B cell (primary cell): ENCODE measurements at regions not wholly inside any gene's neighbourhood (a gene's known extent, or its start where the extent isn't known, plus 50 kb on each side); places are given as distances from the start of the nearest gene placed in this dataset.

ENCODE experiments used
- ATAC-seq: fragments of 200-7000 bp; cut with Tn5 transposase; one replicate; pipeline ENCODE4 v1.10.0; 2021; ENCODE audit warnings: low read depth, mild to moderate bottlenecking, moderate number of reproducible peaks, moderate library complexity
- CTCF ChIA-PET: fragments of 350-600 bp; sonication (Branson Sonifier 250); formaldehyde crosslinking; loops from one replicate; lab custom pipeline; 2021; ENCODE audit warnings: antibody characterized with exemption, inconsistent platforms; lab: Charles Lee
- POLR2A ChIA-PET: fragments of 350-600 bp; sonication (Branson Sonifier 250); formaldehyde crosslinking; loops from one replicate; lab custom pipeline; 2021; ENCODE audit warnings: antibody characterized with exemption; lab: Charles Lee
- DNase-seq: peaks from one replicate; pipeline ENCODE4 v3.0.0; 2013
- H2AFZ ChIP-seq: 2 replicates; pipeline ENCODE4 v1.6.1; 2012; ENCODE audit warnings: mild to moderate bottlenecking, low read depth, low read length; ENCODE audit not compliant: insufficient read depth, poor library complexity, severe bottlenecking
- H3K27ac ChIP-seq, 2 donors: 1 replicate in 1 of 2; 2 replicates in 1 of 2; pipeline ENCODE4 v1.5.1; 2012 to 2013; ENCODE audit warnings: low read length in 2 of 2, mild to moderate bottlenecking in 2 of 2, moderate library complexity in 1 of 2
- H3K27me3 ChIP-seq, 4 experiments: fragments of 200-600 bp in 1 of 4; sonication (generic) in 1 of 4; replicated peaks in 1 of 4; 1 replicate in 2 of 4; 2 replicates in 2 of 4; pipeline versions ENCODE4 v1.6.1 to v1.7.0; 2013 to 2016; ENCODE audit warnings: low read length in 3 of 4, mild to moderate bottlenecking in 2 of 4, mixed read lengths in 1 of 4, moderate library complexity in 1 of 4; ENCODE audit not compliant: insufficient read depth in 4 of 4, control insufficient read depth in 3 of 4; ENCODE audit errors: control extremely low read depth in 1 of 4
- H3K36me3 ChIP-seq, 2 experiments: replicated peaks in 1 of 2; 1 replicate in 1 of 2; 2 replicates in 1 of 2; pipeline versions ENCODE4 v1.6.1 to v1.7.1; 2013; ENCODE audit warnings: low read length in 1 of 2; ENCODE audit not compliant: insufficient read depth in 2 of 2, control insufficient read depth in 1 of 2; ENCODE audit errors: control extremely low read depth in 1 of 2, extremely low read depth in 1 of 2
- H3K4me1 ChIP-seq, 2 donors: fragments of 200-600 bp in 1 of 2; sonication (generic) in 1 of 2; 1 replicate in 1 of 2; 2 replicates in 1 of 2; pipeline versions ENCODE4 v1.5.1 to v1.6.1; 2013 to 2017; ENCODE audit warnings: low read length in 2 of 2; ENCODE audit not compliant: control insufficient read depth in 2 of 2, insufficient read depth in 2 of 2
- H3K4me2 ChIP-seq: replicated peaks from 2 replicates; pipeline ENCODE3; 2012; ENCODE audit warnings: mild to moderate bottlenecking, low read depth, low read length; ENCODE audit not compliant: poor library complexity, severe bottlenecking
- H3K4me3 ChIP-seq, 5 experiments: fragments of 200-600 bp in 1 of 5; sonication (generic) in 1 of 5; 1 replicate in 3 of 5; 2 replicates in 2 of 5; pipeline versions ENCODE4 v1.5.1 to v1.7.0; 2011 to 2016; ENCODE audit warnings: low read length in 4 of 5, mild to moderate bottlenecking in 4 of 5, low read depth in 2 of 5, control low read depth in 1 of 5, moderate library complexity in 1 of 5; ENCODE audit not compliant: insufficient read depth in 1 of 5; ENCODE audit errors: control extremely low read depth in 1 of 5, extremely low read depth in 1 of 5
- H3K79me2 ChIP-seq: fragments of 200-600 bp; sonication (generic); one replicate; pipeline ENCODE4 v1.6.0; 2016; ENCODE audit warnings: low read length; ENCODE audit not compliant: control insufficient read depth, insufficient read depth
- H3K9ac ChIP-seq: fragments of 200-600 bp; sonication (generic); 2 replicates; pipeline ENCODE4 v1.6.1; 2017; ENCODE audit warnings: mild to moderate bottlenecking, low read length, moderate library complexity
- H3K9me3 ChIP-seq, 3 donors: one replicate each; pipeline versions ENCODE4 v1.6.1 to v1.7.1; 2013; ENCODE audit warnings: low read length in 2 of 3; ENCODE audit not compliant: control insufficient read depth in 2 of 3, insufficient read depth in 1 of 3; ENCODE audit errors: control extremely low read depth in 1 of 3
- H4K20me1 ChIP-seq: 2 replicates; pipeline ENCODE4 v1.6.0; 2012; ENCODE audit warnings: mild to moderate bottlenecking, low read length; ENCODE audit not compliant: insufficient read depth, control insufficient read depth, poor library complexity, severe bottlenecking
- H3K27ac Mint-ChIP-seq: one replicate; pipeline ENCODE4 v1.8.0; 2021; ENCODE audit warnings: mixed read lengths
- H3K27me3 Mint-ChIP-seq: one replicate; pipeline ENCODE4 v1.8.0; 2021; ENCODE audit warnings: mixed read lengths
- H3K4me1 Mint-ChIP-seq: one replicate; pipeline ENCODE4 v1.8.0; 2021; ENCODE audit warnings: mixed read lengths
- H3K4me3 Mint-ChIP-seq: one replicate; pipeline ENCODE4 v1.8.0; 2021; ENCODE audit warnings: mixed read lengths
- H3K9me3 Mint-ChIP-seq: one replicate; pipeline ENCODE4 v1.8.0; 2022; ENCODE audit warnings: mixed read lengths; ENCODE audit not compliant: insufficient read depth
- EZH2 ChIP-seq: IDR thresholded peaks from 2 replicates; pipeline ENCODE4 v1.6.1; 2012; ENCODE audit warnings: borderline replicate concordance, low read depth, mild to moderate bottlenecking, moderate library complexity, low read length; ENCODE audit not compliant: insufficient read depth, poor library complexity, severe bottlenecking
- WGBS: methylation state at CpG from one replicate; pipeline ENCODE4 v1.1.5; 2013; ENCODE audit warnings: missing lambda C conversion rate; ENCODE audit not compliant: insufficient coverage; 5-methylcytosine and 5-hydroxymethylcytosine counted together
- intact Hi-C: fragments of 100-400 bp; cut with micrococcal nuclease; formaldehyde crosslinking; loops from one replicate; pipeline ENCODE4 v1.10.0; 2022
- TF ChIP-seq, protein P1 (sequence below): fragments of 200-600 bp; IDR thresholded peaks from one replicate; pipeline ENCODE4 v1.8.0; 2022; ENCODE audit warnings: antibody characterized with exemption, mild to moderate bottlenecking

DNA sequence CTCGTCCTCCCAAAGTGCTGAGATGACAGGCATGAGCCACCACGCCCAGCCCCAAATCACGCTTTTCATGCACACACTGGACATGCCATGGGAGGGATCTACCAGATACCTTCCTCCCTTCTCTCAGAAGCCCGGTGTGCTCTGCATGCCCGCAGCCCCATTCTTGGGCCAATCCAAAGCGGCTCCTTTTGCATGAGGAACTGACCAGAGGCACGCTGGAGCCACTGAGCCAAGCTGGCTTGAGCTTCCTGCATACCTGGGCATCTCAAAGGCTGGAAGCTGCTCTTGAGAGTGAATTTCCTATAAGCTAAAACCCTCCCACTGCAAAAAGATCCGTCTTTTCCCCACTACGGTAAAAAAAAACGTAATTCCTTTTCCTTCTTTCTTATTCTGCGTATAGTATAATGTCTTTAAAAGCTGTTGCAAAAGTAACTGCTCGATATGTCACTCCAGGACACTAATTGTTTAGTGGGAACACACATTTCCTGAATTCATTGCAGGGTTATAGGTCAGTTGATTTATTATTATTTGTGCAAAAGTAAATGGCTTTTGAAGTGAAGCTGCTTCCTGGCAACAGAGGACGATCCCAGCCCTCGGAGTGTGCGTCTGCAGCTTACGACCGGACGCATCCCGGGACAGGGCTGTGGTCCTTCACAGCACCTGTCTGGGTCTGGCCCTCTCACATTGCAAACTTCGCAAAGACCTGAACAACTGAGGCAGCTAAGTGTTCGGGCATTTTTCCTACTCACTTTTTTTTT is 61.8 kb upstream of the ETS2 start:
- ATAC-seq (no peak), DNase-seq (no peak)
- Histone ChIP-seq H3K4me2 (no peak overlapping the region), H3K79me2 (no peaks in the 10 kb centered on the region), H3K27ac (no peak overlapping the region), H3K4me1 (no peaks in the 10 kb centered on the region), H3K9ac (no peak overlapping the region), H4K20me1 (no peaks in the 10 kb centered on the region), H2AFZ (no peak overlapping the region), H3K36me3 (no peaks in the 10 kb centered on the region), H3K4me3 (no peak overlapping the region), H3K9me3 (no peaks in the 10 kb centered on the region), H3K27me3 (no peaks in the 10 kb centered on the region)
- no peak overlapping the region for H3K4me3 Mint-ChIP-seq
- WGBS: 96% methylated on average over 13 of the region's 21 CpGs
- ChIA-PET POLR2A (interaction anchor here (0.5 kb wide), 1 partner anchor 631 kb away, joined by 5 read pairs; no protein-coding TSS in a partner anchor), CTCF (no interaction called here)
- no peak for TF ChIP-seq EZH2
- TF ChIP-seq, protein P1, sequence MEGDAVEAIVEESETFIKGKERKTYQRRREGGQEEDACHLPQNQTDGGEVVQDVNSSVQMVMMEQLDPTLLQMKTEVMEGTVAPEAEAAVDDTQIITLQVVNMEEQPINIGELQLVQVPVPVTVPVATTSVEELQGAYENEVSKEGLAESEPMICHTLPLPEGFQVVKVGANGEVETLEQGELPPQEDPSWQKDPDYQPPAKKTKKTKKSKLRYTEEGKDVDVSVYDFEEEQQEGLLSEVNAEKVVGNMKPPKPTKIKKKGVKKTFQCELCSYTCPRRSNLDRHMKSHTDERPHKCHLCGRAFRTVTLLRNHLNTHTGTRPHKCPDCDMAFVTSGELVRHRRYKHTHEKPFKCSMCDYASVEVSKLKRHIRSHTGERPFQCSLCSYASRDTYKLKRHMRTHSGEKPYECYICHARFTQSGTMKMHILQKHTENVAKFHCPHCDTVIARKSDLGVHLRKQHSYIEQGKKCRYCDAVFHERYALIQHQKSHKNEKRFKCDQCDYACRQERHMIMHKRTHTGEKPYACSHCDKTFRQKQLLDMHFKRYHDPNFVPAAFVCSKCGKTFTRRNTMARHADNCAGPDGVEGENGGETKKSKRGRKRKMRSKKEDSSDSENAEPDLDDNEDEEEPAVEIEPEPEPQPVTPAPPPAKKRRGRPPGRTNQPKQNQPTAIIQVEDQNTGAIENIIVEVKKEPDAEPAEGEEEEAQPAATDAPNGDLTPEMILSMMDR: no peak
- H3K27ac Mint-ChIP-seq: no peak overlapping the region
- H3K9me3 Mint-ChIP-seq: no peaks in the 10 kb centered on the region
- peaks cover 17% of the 10 kb centered on the region for H3K27me3 Mint-ChIP-seq
- peaks cover 14% of the 10 kb centered on the region for H3K4me1 Mint-ChIP-seq
- intact Hi-C loops: no loop called here

DNA sequence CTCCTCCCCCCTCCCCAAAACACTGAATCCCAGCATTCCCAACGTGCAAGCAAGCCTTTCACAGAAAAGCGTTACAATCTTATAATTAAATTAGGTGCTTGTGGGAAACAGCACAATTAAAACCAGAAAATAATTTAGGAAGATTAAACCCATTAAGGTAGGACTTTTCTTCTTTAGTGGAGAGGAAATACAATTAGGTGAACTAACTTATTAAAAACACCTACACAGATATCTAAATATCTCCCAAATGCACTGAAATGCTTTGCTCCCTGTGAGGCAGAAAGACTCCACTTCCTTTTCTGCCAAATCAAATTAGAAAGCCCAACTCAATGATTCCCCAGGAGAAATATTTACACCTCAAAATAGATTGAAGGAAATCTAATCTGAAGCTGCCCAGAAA is 60.9 kb upstream of the ETS2 start:
- H3K79me2 ChIP-seq: no peaks in the 10 kb centered on the region
- no peaks in the 10 kb centered on the region for H3K36me3 ChIP-seq
- no peaks in the 10 kb centered on the region for H3K9me3 ChIP-seq
- ATAC-seq (no peak), DNase-seq (no peak)
- no peak overlapping the region for H2AFZ ChIP-seq
- Mint-ChIP-seq H3K4me1 (peaks cover 13% of the 10 kb centered on the region), H3K27me3 (peaks cover 20% of the 10 kb centered on the region), H3K27ac (no peak overlapping the region), H3K4me3 (no peak overlapping the region), H3K9me3 (no peaks in the 10 kb centered on the region)
- no peak for TF ChIP-seq EZH2
- WGBS: no CpG with 5 or more reads among the region's 2 CpGs
- H3K27me3 ChIP-seq: no peaks in the 10 kb centered on the region
- ChIA-PET POLR2A (no interaction called here), CTCF (no interaction called here)
- no peak overlapping the region for H3K9ac ChIP-seq
- H3K4me2 ChIP-seq: no peak overlapping the region
- H3K4me1 ChIP-seq: no peaks in the 10 kb centered on the region
- H4K20me1 ChIP-seq: no peaks in the 10 kb centered on the region
- intact Hi-C loops: no loop called here
- no peak overlapping the region for H3K4me3 ChIP-seq
- H3K27ac ChIP-seq: no peak overlapping the region
